ENCODE measurements at regions not wholly inside any gene's neighbourhood (a gene's known extent, or its start where the extent isn't known, plus 50 kb on each side); places are given as distances from the start of the nearest gene placed in this dataset.

DNA sequence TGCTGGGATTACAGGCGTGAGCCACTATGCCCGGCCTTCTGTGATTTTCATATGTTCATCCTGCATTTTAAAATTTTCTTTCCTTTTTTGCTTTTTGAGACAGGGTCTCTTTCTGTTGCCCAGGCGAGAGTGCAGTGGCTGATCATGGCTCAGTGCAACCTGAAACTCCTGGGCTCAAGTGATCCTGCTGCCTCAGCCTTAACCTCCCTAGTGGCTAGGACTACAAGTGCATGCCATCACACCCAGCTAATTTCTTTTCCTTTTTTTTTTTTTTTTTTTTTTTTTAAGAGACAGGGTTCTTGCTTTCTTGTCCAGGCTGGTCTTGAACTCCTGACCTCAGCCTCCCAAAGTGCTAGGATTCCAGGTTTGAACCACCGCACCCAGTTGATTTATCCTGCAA, 54.1 kb upstream of the WT1 start:
- Histone ChIP-seq H3K27ac (ENCODE audit: low read depth, low read length) (no peak overlapping the region), H3K27me3 (ENCODE audit: control insufficient read depth, insufficient read depth, low read length) (no peaks in the 10 kb centered on the region), H3K4me3 (ENCODE audit: low read depth, low read length) (no peak overlapping the region), H3K9me3 (ENCODE audit: control insufficient read depth, insufficient read depth, low read length) (no peaks in the 10 kb centered on the region)
- ChIA-PET CTCF (interaction anchor here (0.7 kb wide), 1 partner anchor 142 kb away, joined by 3 read pairs; no protein-coding TSS in a partner anchor), POLR2A (no interaction called here)
- TF ChIP-seq, protein P1, sequence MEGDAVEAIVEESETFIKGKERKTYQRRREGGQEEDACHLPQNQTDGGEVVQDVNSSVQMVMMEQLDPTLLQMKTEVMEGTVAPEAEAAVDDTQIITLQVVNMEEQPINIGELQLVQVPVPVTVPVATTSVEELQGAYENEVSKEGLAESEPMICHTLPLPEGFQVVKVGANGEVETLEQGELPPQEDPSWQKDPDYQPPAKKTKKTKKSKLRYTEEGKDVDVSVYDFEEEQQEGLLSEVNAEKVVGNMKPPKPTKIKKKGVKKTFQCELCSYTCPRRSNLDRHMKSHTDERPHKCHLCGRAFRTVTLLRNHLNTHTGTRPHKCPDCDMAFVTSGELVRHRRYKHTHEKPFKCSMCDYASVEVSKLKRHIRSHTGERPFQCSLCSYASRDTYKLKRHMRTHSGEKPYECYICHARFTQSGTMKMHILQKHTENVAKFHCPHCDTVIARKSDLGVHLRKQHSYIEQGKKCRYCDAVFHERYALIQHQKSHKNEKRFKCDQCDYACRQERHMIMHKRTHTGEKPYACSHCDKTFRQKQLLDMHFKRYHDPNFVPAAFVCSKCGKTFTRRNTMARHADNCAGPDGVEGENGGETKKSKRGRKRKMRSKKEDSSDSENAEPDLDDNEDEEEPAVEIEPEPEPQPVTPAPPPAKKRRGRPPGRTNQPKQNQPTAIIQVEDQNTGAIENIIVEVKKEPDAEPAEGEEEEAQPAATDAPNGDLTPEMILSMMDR (IDR thresholded peaks at IDR 0.05; ENCODE audit: low read depth, low read length) = no peak
- no peak for DNase-seq (ENCODE audit: low read depth, low spot score)

DNA sequence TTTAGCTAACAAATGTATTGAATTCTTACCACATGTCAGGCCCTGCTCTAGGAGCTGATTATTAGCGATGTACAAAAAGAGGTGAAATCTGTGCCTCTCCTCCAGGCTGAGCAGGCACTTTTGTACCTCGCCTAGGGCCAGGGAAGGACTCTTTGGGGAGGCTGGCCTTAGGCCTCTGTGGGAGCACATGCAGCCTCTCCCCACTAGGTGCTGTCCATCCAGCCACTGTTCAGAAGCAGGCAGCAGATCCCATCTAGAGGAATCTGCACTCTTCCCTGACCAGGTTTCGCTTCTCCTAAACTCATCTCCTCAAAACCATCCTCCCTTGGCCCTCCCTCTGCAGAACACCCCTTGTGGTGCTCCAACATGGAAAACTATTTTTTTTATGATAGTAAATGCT, 51.9 kb upstream of the WT1 start:
- ChIA-PET CTCF (no interaction called here), POLR2A (no interaction called here)
- H3K9me3 ChIP-seq (ENCODE audit: control insufficient read depth, insufficient read depth, low read length) = no peaks in the 10 kb centered on the region
- TF ChIP-seq, protein P1 (IDR thresholded peaks at IDR 0.05; ENCODE audit: low read depth, low read length) = peak; percentile 29
- no peak overlapping the region for H3K27ac ChIP-seq (ENCODE audit: low read depth, low read length)
- no peaks in the 10 kb centered on the region for H3K27me3 ChIP-seq (ENCODE audit: control insufficient read depth, insufficient read depth, low read length)
- no peak for DNase-seq (ENCODE audit: low read depth, low spot score)
- H3K4me3 ChIP-seq (ENCODE audit: low read depth, low read length) = no peak overlapping the region

DNA sequence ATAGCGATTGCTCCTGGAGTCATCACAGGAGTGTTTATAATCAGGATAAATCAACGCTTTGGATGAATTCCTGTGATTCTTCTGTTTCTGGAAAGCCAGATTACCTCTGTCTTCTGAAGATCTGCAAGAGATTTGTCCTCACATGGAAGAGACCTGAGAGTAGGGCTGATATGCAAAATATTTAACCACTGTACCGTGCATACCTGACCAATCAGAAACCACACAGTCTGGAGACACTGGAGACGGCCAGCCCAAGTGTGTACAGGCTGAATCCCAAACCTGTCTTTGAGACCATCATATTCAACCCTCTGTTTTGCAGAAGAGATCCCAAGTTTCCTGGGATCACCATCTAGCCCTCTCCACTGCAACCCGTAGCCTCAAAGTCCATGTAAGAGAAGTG, 50.4 kb upstream of the WT1 start:
- TF ChIP-seq, protein P1 (IDR thresholded peaks at IDR 0.05; ENCODE audit: low read depth, low read length) = no peak
- ChIA-PET CTCF (no interaction called here), POLR2A (no interaction called here)
- H3K27ac ChIP-seq (ENCODE audit: low read depth, low read length) = no peak overlapping the region
- H3K9me3 ChIP-seq (ENCODE audit: control insufficient read depth, insufficient read depth, low read length) = no peaks in the 10 kb centered on the region
- no peak for DNase-seq (ENCODE audit: low read depth, low spot score)
- no peak overlapping the region for H3K4me3 ChIP-seq (ENCODE audit: low read depth, low read length)
- no peaks in the 10 kb centered on the region for H3K27me3 ChIP-seq (ENCODE audit: control insufficient read depth, insufficient read depth, low read length)

All from AG04450 (cell line).